ENCODE measurements at regions not wholly inside any gene's neighbourhood (a gene's known extent, or its start where the extent isn't known, plus 50 kb on each side); places are given as distances from the start of the nearest gene placed in this dataset.

DNA sequence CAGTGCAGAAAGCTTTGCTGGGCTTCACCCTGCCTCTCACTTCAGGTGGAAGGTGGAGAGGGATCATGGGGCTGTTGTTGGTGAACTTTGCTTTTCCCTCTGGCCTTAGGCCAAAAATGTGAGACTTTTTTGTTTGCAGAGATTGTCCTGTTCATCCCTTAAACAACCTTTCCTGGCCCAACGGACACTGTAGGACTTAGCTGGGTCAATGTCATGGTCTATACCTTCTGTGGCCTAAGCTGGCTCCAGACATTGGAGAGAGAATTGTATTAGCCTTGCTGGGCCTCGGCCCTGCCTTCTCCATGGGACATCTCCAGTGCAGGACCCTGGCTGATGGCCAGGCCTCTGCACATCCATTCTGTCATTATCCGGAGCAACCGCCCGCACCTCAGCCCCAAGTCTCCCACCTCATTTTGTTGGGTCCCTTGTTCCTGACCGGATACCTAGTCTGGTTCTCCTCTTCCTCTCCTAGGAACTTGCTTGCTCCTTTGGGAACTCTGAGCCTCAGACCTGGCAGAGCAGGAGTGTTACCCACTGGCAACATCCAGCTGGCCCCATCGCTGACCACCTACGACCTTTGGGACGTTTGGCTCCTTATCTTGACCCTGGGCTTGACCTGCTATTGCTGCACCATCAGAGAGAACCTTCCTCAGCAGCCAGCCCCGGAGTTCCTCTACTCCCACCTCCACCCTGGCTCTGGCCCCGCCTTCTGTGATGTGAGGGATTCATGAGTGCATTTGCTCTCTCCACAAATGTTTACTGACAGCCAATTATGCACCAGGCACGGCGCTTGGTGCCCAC lies 128.2 kb downstream of the BANF2 start:
- Histone ChIP-seq H2AFZ (ENCODE audit: low read length) (no peak overlapping the region), H3K4me3 (ENCODE audit: low read length in 2 of 2) (no peak overlapping the region), H3K9me3 (replicated peaks in 1 of 2; ENCODE audit: control insufficient read depth in 2 of 2, insufficient read depth in 1 of 2, low read depth in 1 of 2, low read length in 2 of 2) (no peaks in the 10 kb centered on the region), H3K4ac (ENCODE audit: low read length) (no peak overlapping the region), H3K9ac (ENCODE audit: low read depth, low read length, poor library complexity) (no peak overlapping the region), H3K4me2 (ENCODE audit: insufficient read depth, low read length, poor library complexity, severe bottlenecking) (no peak overlapping the region), H4K91ac (ENCODE audit: low read depth, low read length, poor library complexity) (peak overlapping the region; percentile 19), H3K14ac (ENCODE audit: low read length) (no peak overlapping the region), H2BK5ac (ENCODE audit: low read length) (no peak overlapping the region), H2BK12ac (ENCODE audit: low read length) (no peak overlapping the region), H3K23ac (ENCODE audit: low read depth, low read length, poor library complexity) (no peak overlapping the region), H3K27ac (replicated peaks; ENCODE audit: low read length) (no peak overlapping the region), H3K27me3 (ENCODE audit: control insufficient read depth in 3 of 3, insufficient read depth in 3 of 3, low read depth in 1 of 3, low read length in 3 of 3) (peaks cover 0 to 5% (median 0%) of the 10 kb centered on the region in 3 experiments), H3K79me1 (ENCODE audit: low read depth, low read length) (no peaks in the 10 kb centered on the region), H3K36me3 (replicated peaks in 1 of 2; ENCODE audit: control insufficient read depth in 2 of 2, insufficient read depth in 2 of 2, low read length in 2 of 2) (no peaks in the 10 kb centered on the region), H3K18ac (ENCODE audit: low read length) (peak overlapping the region; percentile 36), H2BK15ac (ENCODE audit: low read length) (no peak overlapping the region), H2BK120ac (ENCODE audit: low read depth, low read length) (no peak overlapping the region), H2AK5ac (ENCODE audit: low read depth, low read length) (no peak overlapping the region), H4K8ac (ENCODE audit: low read depth, low read length) (no peak overlapping the region), H3K4me1 (ENCODE audit: control insufficient read depth in 2 of 2, insufficient read depth in 1 of 2, low read depth in 1 of 2, low read length in 2 of 2) (no peaks in the 10 kb centered on the region)
- no peak for DNase-seq (ENCODE audit: low spot score)
- no CpG with 5 or more reads among the region's 13 CpGs for WGBS, 2 donors (ENCODE audit: extremely low coverage in 2 of 2, insufficient read length in 2 of 2, insufficient replicate concordance in 1 of 2)

DNA sequence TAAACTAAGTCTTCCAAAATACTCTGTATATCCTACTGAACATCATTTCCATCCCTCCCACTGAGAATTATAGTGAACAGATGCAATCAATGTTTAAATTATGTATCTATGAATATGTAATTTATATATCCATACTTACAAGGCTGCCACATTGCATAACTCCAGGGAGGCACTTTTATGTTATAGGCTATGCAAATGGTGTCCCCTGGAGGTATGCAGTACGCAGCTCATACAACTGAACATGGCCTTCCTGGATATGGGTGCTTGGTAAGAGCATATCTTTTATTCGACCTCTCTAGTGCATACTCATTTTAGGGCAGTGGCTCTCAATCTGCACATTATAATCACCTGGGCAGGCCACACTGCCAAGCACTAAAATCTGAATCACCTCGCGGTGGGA lies 127.3 kb downstream of the BANF2 start:
- Histone ChIP-seq H3K4me2 (ENCODE audit: insufficient read depth, low read length, poor library complexity, severe bottlenecking) (no peak overlapping the region), H2BK120ac (ENCODE audit: low read depth, low read length) (no peak overlapping the region)
- no peak for DNase-seq (ENCODE audit: low spot score)

GRCh38 chr20:17825960-17826843 lies 126.4 kb downstream of the BANF2 start:
- no peaks in the 10 kb centered on the region for H3K9me3 ChIP-seq (replicated peaks in 1 of 2; ENCODE audit: control insufficient read depth in 2 of 2, insufficient read depth in 1 of 2, low read depth in 1 of 2, low read length in 2 of 2)
- H3K27ac ChIP-seq (replicated peaks; ENCODE audit: low read length): no peak overlapping the region
- H2AFZ ChIP-seq (ENCODE audit: low read length): no peak overlapping the region

More for the DNA sequence above, 127.3 kb downstream of the BANF2 start:
- H2BK15ac ChIP-seq (ENCODE audit: low read length): no peak overlapping the region
- no peak overlapping the region for H3K14ac ChIP-seq (ENCODE audit: low read length)
- no CpG with 5 or more reads among the region's 4 CpGs for WGBS, 2 donors (ENCODE audit: extremely low coverage in 2 of 2, insufficient read length in 2 of 2, insufficient replicate concordance in 1 of 2)
- H4K91ac ChIP-seq (ENCODE audit: low read depth, low read length, poor library complexity): no peak overlapping the region
- no peaks in the 10 kb centered on the region for H3K79me1 ChIP-seq (ENCODE audit: low read depth, low read length)
- peaks cover 0 to 10% (median 0%) of the 10 kb centered on the region in 3 experiments for H3K27me3 ChIP-seq (ENCODE audit: control insufficient read depth in 3 of 3, insufficient read depth in 3 of 3, low read depth in 1 of 3, low read length in 3 of 3)
- no peaks in the 10 kb centered on the region for H3K36me3 ChIP-seq (replicated peaks in 1 of 2; ENCODE audit: control insufficient read depth in 2 of 2, insufficient read depth in 2 of 2, low read length in 2 of 2)
- no peak overlapping the region for H4K8ac ChIP-seq (ENCODE audit: low read depth, low read length)
- no peak overlapping the region for H3K18ac ChIP-seq (ENCODE audit: low read length)
- no peak overlapping the region for H2AFZ ChIP-seq (ENCODE audit: low read length)
- H3K4me1 ChIP-seq (ENCODE audit: control insufficient read depth in 2 of 2, insufficient read depth in 1 of 2, low read depth in 1 of 2, low read length in 2 of 2): no peaks in the 10 kb centered on the region
- no peak overlapping the region for H3K9ac ChIP-seq (ENCODE audit: low read depth, low read length, poor library complexity)
- no peak overlapping the region for H2AK5ac ChIP-seq (ENCODE audit: low read depth, low read length)
- no peaks in the 10 kb centered on the region for H3K9me3 ChIP-seq (replicated peaks in 1 of 2; ENCODE audit: control insufficient read depth in 2 of 2, insufficient read depth in 1 of 2, low read depth in 1 of 2, low read length in 2 of 2)
- H2BK12ac ChIP-seq (ENCODE audit: low read length): no peak overlapping the region
- H2BK5ac ChIP-seq (ENCODE audit: low read length): no peak overlapping the region
- no peak overlapping the region for H3K27ac ChIP-seq (replicated peaks; ENCODE audit: low read length)
- H3K4me3 ChIP-seq (ENCODE audit: low read length in 2 of 2): no peak overlapping the region
- H3K4ac ChIP-seq (ENCODE audit: low read length): no peak overlapping the region
- no peak overlapping the region for H3K23ac ChIP-seq (ENCODE audit: low read depth, low read length, poor library complexity)

More at GRCh38 chr20:17825960-17826843, 126.4 kb downstream of the BANF2 start:
- no peak overlapping the region for H2BK12ac ChIP-seq (ENCODE audit: low read length)
- no peak overlapping the region for H4K91ac ChIP-seq (ENCODE audit: low read depth, low read length, poor library complexity)
- H3K27me3 ChIP-seq (ENCODE audit: control insufficient read depth in 3 of 3, insufficient read depth in 3 of 3, low read depth in 1 of 3, low read length in 3 of 3): peaks cover 0 to 10% (median 0%) of the 10 kb centered on the region in 3 experiments
- H2BK5ac ChIP-seq (ENCODE audit: low read length): no peak overlapping the region
- H2BK120ac ChIP-seq (ENCODE audit: low read depth, low read length): no peak overlapping the region
- H3K18ac ChIP-seq (ENCODE audit: low read length): no peak overlapping the region
- H3K36me3 ChIP-seq (replicated peaks in 1 of 2; ENCODE audit: control insufficient read depth in 2 of 2, insufficient read depth in 2 of 2, low read length in 2 of 2): no peaks in the 10 kb centered on the region
- no peak overlapping the region for H3K9ac ChIP-seq (ENCODE audit: low read depth, low read length, poor library complexity)
- H3K79me1 ChIP-seq (ENCODE audit: low read depth, low read length): no peaks in the 10 kb centered on the region
- whole genome bisulfite sequencing, 2 donors (ENCODE audit: extremely low coverage in 2 of 2, insufficient read length in 2 of 2, insufficient replicate concordance in 1 of 2): no CpG with 5 or more reads among the region's 8 CpGs
- no peak overlapping the region for H3K23ac ChIP-seq (ENCODE audit: low read depth, low read length, poor library complexity)
- no peak overlapping the region for H2BK15ac ChIP-seq (ENCODE audit: low read length)
- no peak overlapping the region for H3K4me2 ChIP-seq (ENCODE audit: insufficient read depth, low read length, poor library complexity, severe bottlenecking)
- no peak overlapping the region for H4K8ac ChIP-seq (ENCODE audit: low read depth, low read length)
- H3K4me1 ChIP-seq (ENCODE audit: control insufficient read depth in 2 of 2, insufficient read depth in 1 of 2, low read depth in 1 of 2, low read length in 2 of 2): no peaks in the 10 kb centered on the region
- H2AK5ac ChIP-seq (ENCODE audit: low read depth, low read length): no peak overlapping the region
- no peak for DNase-seq (ENCODE audit: low spot score)
- H3K4ac ChIP-seq (ENCODE audit: low read length): no peak overlapping the region
- H3K14ac ChIP-seq (ENCODE audit: low read length): no peak overlapping the region
- no peak overlapping the region for H3K4me3 ChIP-seq (ENCODE audit: low read length in 2 of 2)

Measured in neuronal stem cell (in vitro differentiated cells).